ENCODE measurements at regions not wholly inside any gene's neighbourhood (a gene's known extent, or its start where the extent isn't known, plus 50 kb on each side); places are given as distances from the start of the nearest gene placed in this dataset.

DNA sequence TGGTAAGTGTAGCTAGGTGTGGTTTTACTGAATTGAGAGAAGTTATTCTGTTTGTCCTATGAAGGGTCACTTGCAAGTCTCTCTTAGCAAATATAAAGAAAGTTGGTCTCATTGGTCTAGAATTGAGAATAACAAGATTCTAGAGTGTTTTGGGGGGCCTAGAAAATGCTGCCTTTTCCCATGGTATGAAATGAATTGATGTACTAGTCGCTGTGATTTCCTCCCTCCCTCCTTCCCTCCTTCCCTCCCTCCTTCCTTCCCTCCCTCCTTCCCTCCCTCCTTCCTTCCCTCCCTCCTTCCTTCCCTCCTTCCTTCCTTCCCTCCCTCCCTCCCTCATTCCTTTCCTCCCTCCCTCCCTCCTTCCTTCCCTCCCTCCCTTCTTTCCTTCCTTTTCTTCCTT lies 166.7 kb upstream of the RGS6 start:
- TF ChIP-seq POLR2AphosphoS5 (IDR thresholded peaks at IDR 0.05): no peak
- no peak for TF ChIP-seq POLR2A (IDR thresholded peaks at IDR 0.05; ENCODE audit: low read depth)
- TF ChIP-seq, protein P1, sequence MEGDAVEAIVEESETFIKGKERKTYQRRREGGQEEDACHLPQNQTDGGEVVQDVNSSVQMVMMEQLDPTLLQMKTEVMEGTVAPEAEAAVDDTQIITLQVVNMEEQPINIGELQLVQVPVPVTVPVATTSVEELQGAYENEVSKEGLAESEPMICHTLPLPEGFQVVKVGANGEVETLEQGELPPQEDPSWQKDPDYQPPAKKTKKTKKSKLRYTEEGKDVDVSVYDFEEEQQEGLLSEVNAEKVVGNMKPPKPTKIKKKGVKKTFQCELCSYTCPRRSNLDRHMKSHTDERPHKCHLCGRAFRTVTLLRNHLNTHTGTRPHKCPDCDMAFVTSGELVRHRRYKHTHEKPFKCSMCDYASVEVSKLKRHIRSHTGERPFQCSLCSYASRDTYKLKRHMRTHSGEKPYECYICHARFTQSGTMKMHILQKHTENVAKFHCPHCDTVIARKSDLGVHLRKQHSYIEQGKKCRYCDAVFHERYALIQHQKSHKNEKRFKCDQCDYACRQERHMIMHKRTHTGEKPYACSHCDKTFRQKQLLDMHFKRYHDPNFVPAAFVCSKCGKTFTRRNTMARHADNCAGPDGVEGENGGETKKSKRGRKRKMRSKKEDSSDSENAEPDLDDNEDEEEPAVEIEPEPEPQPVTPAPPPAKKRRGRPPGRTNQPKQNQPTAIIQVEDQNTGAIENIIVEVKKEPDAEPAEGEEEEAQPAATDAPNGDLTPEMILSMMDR (IDR thresholded peaks at IDR 0.05): no peak

Measured in esophagus muscularis mucosa (tissue), 3 donors.